HUES64 (cell line): ENCODE measurements at regions not wholly inside any gene's neighbourhood (a gene's known extent, or its start where the extent isn't known, plus 50 kb on each side); places are given as distances from the start of the nearest gene placed in this dataset.
"Not testable (repeated sequence)": the region's sequence is repeated elsewhere in the genome, so short reads cannot be mapped to it uniquely, and the experiment has no call there.

Source experiments
- H3K27ac ChIP-seq: 2 replicates; pipeline ENCODE4 v1.7.0; 2013; ENCODE audit warnings: low read depth, low read length, inconsistent platforms
- H3K27me3 ChIP-seq: 2 replicates; pipeline ENCODE4 v1.6.1; 2013; ENCODE audit warnings: mild to moderate bottlenecking, low read length; ENCODE audit not compliant: insufficient read depth
- H3K36me3 ChIP-seq: 2 replicates; pipeline ENCODE4 v1.6.1; 2013; ENCODE audit warnings: mild to moderate bottlenecking, low read length; ENCODE audit not compliant: insufficient read depth
- H3K4me1 ChIP-seq: 2 replicates; pipeline ENCODE4 v1.6.1; 2013; ENCODE audit warnings: mild to moderate bottlenecking, low read length, moderate library complexity; ENCODE audit not compliant: insufficient read depth
- H3K4me3 ChIP-seq: 2 replicates; pipeline ENCODE4 v1.5.1; 2013; ENCODE audit warnings: mild to moderate bottlenecking, low read length, moderate library complexity
- H3K9ac ChIP-seq: 2 replicates; pipeline ENCODE4 v1.6.1; 2013; ENCODE audit warnings: mild to moderate bottlenecking, low read depth, low read length
- H3K9me3 ChIP-seq: 2 replicates; pipeline ENCODE4 v1.6.1; 2013; ENCODE audit warnings: low read depth, low read length; ENCODE audit not compliant: insufficient read depth
- WGBS: fragments of 150-250, 120-280 bp; methylation state at CpG from one replicate; pipeline ENCODE4 v1.1.7; 2013; ENCODE audit warnings: missing lambda C conversion rate; 5-methylcytosine and 5-hydroxymethylcytosine counted together

- Histone ChIP-seq H3K4me1 (no peaks in the 10 kb centered on the region), H3K27ac (no peak overlapping the region), H3K27me3 (no peaks in the 10 kb centered on the region), H3K36me3 (no peaks in the 10 kb centered on the region), H3K4me3 (no peak overlapping the region), H3K9ac (no peak overlapping the region), H3K9me3 (no peaks in the 10 kb centered on the region)
- 94% methylated on average over 7 of the region's 7 CpGs for WGBS
These were observed 113.4 kb downstream of the ZNF664 start for GRCh38 chr12:124086299-124086898.

GRCh38 chr12:124087266-124088051 lies 114.4 kb downstream of the ZNF664 start:
- no peak overlapping the region for H3K27ac ChIP-seq
- H3K36me3 ChIP-seq, result no peaks in the 10 kb centered on the region
- H3K9me3 ChIP-seq, result no peaks in the 10 kb centered on the region
- no peak overlapping the region for H3K4me3 ChIP-seq
- no peaks in the 10 kb centered on the region for H3K4me1 ChIP-seq
- no peaks in the 10 kb centered on the region for H3K27me3 ChIP-seq
- WGBS, result 89% methylated on average over 10 of the region's 10 CpGs
- H3K9ac ChIP-seq, result no peak overlapping the region

GRCh38 chr12:124088217-124088907 lies 115.3 kb downstream of the ZNF664 start:
- Histone ChIP-seq H3K4me1 (no peaks in the 10 kb centered on the region), H3K9me3 (no peaks in the 10 kb centered on the region), H3K9ac (no peak overlapping the region), H3K27ac (no peak overlapping the region), H3K4me3 (no peak overlapping the region), H3K36me3 (no peaks in the 10 kb centered on the region), H3K27me3 (no peaks in the 10 kb centered on the region)
- WGBS, result 92% methylated on average over 16 of the region's 16 CpGs

- H3K36me3 ChIP-seq, H3K4me3 ChIP-seq, H3K27me3 ChIP-seq, H3K9ac ChIP-seq, H3K4me1 ChIP-seq, H3K9me3 ChIP-seq, H3K27ac ChIP-seq: not testable (repeated sequence)
- 96% methylated on average over 7 of the region's 11 CpGs for WGBS
These were observed 116.3 kb downstream of the ZNF664 start for GRCh38 chr12:124089181-124089914.

GRCh38 chr12:124091835-124092234 lies 118.8 kb downstream of the ZNF664 start:
- Histone ChIP-seq H3K4me3 (no peak overlapping the region), H3K9me3 (no peaks in the 10 kb centered on the region), H3K4me1 (no peaks in the 10 kb centered on the region), H3K27me3 (no peaks in the 10 kb centered on the region), H3K9ac (no peak overlapping the region), H3K27ac (no peak overlapping the region), H3K36me3 (no peaks in the 10 kb centered on the region)
- 95% methylated on average over 3 of the region's 3 CpGs for WGBS

- H3K4me3 ChIP-seq, H3K27me3 ChIP-seq: not testable (repeated sequence)
These were observed 119.5 kb downstream of the ZNF664 start for GRCh38 chr12:124092532-124092931.

GRCh38 chr12:124093297-124093696 lies 120.3 kb downstream of the ZNF664 start:
- no peak overlapping the region for H3K4me3 ChIP-seq
- H3K27me3 ChIP-seq, result no peaks in the 10 kb centered on the region
- no peaks in the 10 kb centered on the region for H3K9me3 ChIP-seq
- no peaks in the 10 kb centered on the region for H3K4me1 ChIP-seq
- H3K27ac ChIP-seq, result no peak overlapping the region
- H3K36me3 ChIP-seq, result no peaks in the 10 kb centered on the region
- H3K9ac ChIP-seq, result no peak overlapping the region

More at GRCh38 chr12:124092532-124092931, 119.5 kb downstream of the ZNF664 start:
- not testable (repeated sequence) for H3K9ac ChIP-seq, H3K27ac ChIP-seq, H3K4me1 ChIP-seq, H3K9me3 ChIP-seq, H3K36me3 ChIP-seq

GRCh38 chr12:124094188-124094587 lies 121.2 kb downstream of the ZNF664 start:
- Histone ChIP-seq H3K27me3 (no peaks in the 10 kb centered on the region), H3K4me3 (no peak overlapping the region), H3K9me3 (no peaks in the 10 kb centered on the region), H3K4me1 (peaks cover 3% of the 10 kb centered on the region), H3K9ac (no peak overlapping the region), H3K36me3 (no peaks in the 10 kb centered on the region), H3K27ac (no peak overlapping the region)
- WGBS, result 98% methylated on average over 4 of the region's 4 CpGs

- Histone ChIP-seq H3K9ac (no peak overlapping the region), H3K27me3 (no peaks in the 10 kb centered on the region), H3K36me3 (no peaks in the 10 kb centered on the region), H3K9me3 (no peaks in the 10 kb centered on the region), H3K4me3 (no peak overlapping the region), H3K27ac (no peak overlapping the region), H3K4me1 (peaks cover 5% of the 10 kb centered on the region)
- WGBS, result 93% methylated on average over 5 of the region's 5 CpGs
These were observed 121.7 kb downstream of the ZNF664 start for GRCh38 chr12:124094733-124095132.

- Histone ChIP-seq H3K4me1 (peaks cover 5% of the 10 kb centered on the region), H3K9ac (no peak overlapping the region), H3K36me3 (no peaks in the 10 kb centered on the region), H3K27ac (no peak overlapping the region), H3K4me3 (no peak overlapping the region), H3K9me3 (no peaks in the 10 kb centered on the region), H3K27me3 (no peaks in the 10 kb centered on the region)
- WGBS, result 94% methylated on average over 15 of the region's 15 CpGs
These were observed 123.1 kb downstream of the ZNF664 start for GRCh38 chr12:124096109-124096508.

GRCh38 chr12:124096869-124097434 lies 123.9 kb downstream of the ZNF664 start:
- no peaks in the 10 kb centered on the region for H3K27me3 ChIP-seq
- 92% methylated on average over 10 of the region's 10 CpGs for WGBS
- H3K27ac ChIP-seq, result no peak overlapping the region

More at GRCh38 chr12:124096869-124097434, 123.9 kb downstream of the ZNF664 start:
- H3K4me3 ChIP-seq, result no peak overlapping the region
- peaks cover 5% of the 10 kb centered on the region for H3K4me1 ChIP-seq
- no peaks in the 10 kb centered on the region for H3K36me3 ChIP-seq
- H3K9ac ChIP-seq, result no peak overlapping the region
- H3K9me3 ChIP-seq, result no peaks in the 10 kb centered on the region
